Activated CD8-positive, alpha-beta memory T cell treated with anti-CD3 and anti-CD28 coated beads, Interleukin-2, amount 10 ng/mL, durations not matched to agents 7 days and 5 days (primary cell): ENCODE measurements at regions not wholly inside any gene's neighbourhood (a gene's known extent, or its start where the extent isn't known, plus 50 kb on each side); places are given as distances from the start of the nearest gene placed in this dataset.

Source experiments
- ATAC-seq: fragments of 150-1000 bp; cut with Tn5 transposase; one replicate; pipeline ENCODE4 v1.10.0; 2021; ENCODE audit warnings: moderate library complexity
- CTCF ChIA-PET: fragments of 350-600 bp; sonication (Branson Sonifier 250); formaldehyde crosslinking; loops from one replicate; lab custom pipeline; 2021; ENCODE audit warnings: antibody characterized with exemption; lab: Charles Lee
- DNase-seq: peaks from one replicate; pipeline ENCODE4 v3.0.0-alpha.2; 2020
- H3K27ac Mint-ChIP-seq: one replicate; pipeline ENCODE4 v1.8.0; 2021; ENCODE audit warnings: mild to moderate bottlenecking, mixed read lengths
- H3K27me3 Mint-ChIP-seq: one replicate; pipeline ENCODE4 v1.8.0; 2021; ENCODE audit warnings: mixed read lengths
- H3K36me3 Mint-ChIP-seq: one replicate; pipeline ENCODE4 v1.8.0; 2021; ENCODE audit warnings: mild to moderate bottlenecking, mixed read lengths
- H3K4me1 Mint-ChIP-seq: one replicate; pipeline ENCODE4 v1.8.0; 2021; ENCODE audit warnings: mixed read lengths
- H3K4me3 Mint-ChIP-seq: one replicate; pipeline ENCODE4 v1.8.0; 2021; ENCODE audit warnings: mild to moderate bottlenecking, moderate library complexity, mixed read lengths
- H3K9me3 Mint-ChIP-seq: one replicate; pipeline ENCODE4 v1.8.0; 2022; ENCODE audit warnings: low read depth, mixed read lengths

GRCh38 chr5:15447209-15447608 is 52.8 kb upstream of the FBXL7 start:
- DNase-seq (no peak), ATAC-seq (no peak)
- H3K9me3 Mint-ChIP-seq, result peaks cover 9% of the 10 kb centered on the region
- H3K4me3 Mint-ChIP-seq, result no peak overlapping the region
- no peak overlapping the region for H3K27ac Mint-ChIP-seq
- H3K36me3 Mint-ChIP-seq, result no peaks in the 10 kb centered on the region
- no peaks in the 10 kb centered on the region for H3K27me3 Mint-ChIP-seq
- no peaks in the 10 kb centered on the region for H3K4me1 Mint-ChIP-seq
- CTCF ChIA-PET, result no interaction called here

GRCh38 chr5:15446552-15446951 is 53.4 kb upstream of the FBXL7 start:
- DNase-seq, result no peak
- H3K27me3 Mint-ChIP-seq, result no peaks in the 10 kb centered on the region
- ATAC-seq, result no peak
- H3K9me3 Mint-ChIP-seq, result peaks cover 12% of the 10 kb centered on the region
- no peaks in the 10 kb centered on the region for H3K4me1 Mint-ChIP-seq
- CTCF ChIA-PET, result no interaction called here
- H3K4me3 Mint-ChIP-seq, result no peak overlapping the region
- no peaks in the 10 kb centered on the region for H3K36me3 Mint-ChIP-seq
- H3K27ac Mint-ChIP-seq, result no peak overlapping the region

GRCh38 chr5:15442193-15442570 is 57.8 kb upstream of the FBXL7 start:
- peaks cover 9% of the 10 kb centered on the region for H3K9me3 Mint-ChIP-seq
- DNase-seq (no peak), ATAC-seq (no peak)
- no peaks in the 10 kb centered on the region for H3K27me3 Mint-ChIP-seq
- no peak overlapping the region for H3K27ac Mint-ChIP-seq
- no peaks in the 10 kb centered on the region for H3K36me3 Mint-ChIP-seq
- CTCF ChIA-PET, result no interaction called here
- no peaks in the 10 kb centered on the region for H3K4me1 Mint-ChIP-seq
- no peak overlapping the region for H3K4me3 Mint-ChIP-seq

- CTCF ChIA-PET, result no interaction called here
- DNase-seq, result no peak
- H3K9me3 Mint-ChIP-seq, result peaks cover 9% of the 10 kb centered on the region
Observed at GRCh38 chr5:15441433-15442192, 58.4 kb upstream of the FBXL7 start.

GRCh38 chr5:15440434-15440833 is 59.5 kb upstream of the FBXL7 start:
- H3K27me3 Mint-ChIP-seq, result no peaks in the 10 kb centered on the region
- CTCF ChIA-PET, result no interaction called here
- no peaks in the 10 kb centered on the region for H3K4me1 Mint-ChIP-seq
- H3K9me3 Mint-ChIP-seq, result peaks cover 9% of the 10 kb centered on the region
- ATAC-seq, result no peak
- H3K36me3 Mint-ChIP-seq, result no peaks in the 10 kb centered on the region
- H3K27ac Mint-ChIP-seq, result no peak overlapping the region
- no peak overlapping the region for H3K4me3 Mint-ChIP-seq
- DNase-seq, result no peak

More at GRCh38 chr5:15441433-15442192, 58.4 kb upstream of the FBXL7 start:
- H3K4me3 Mint-ChIP-seq, result no peak overlapping the region
- H3K4me1 Mint-ChIP-seq, result no peaks in the 10 kb centered on the region
- H3K27me3 Mint-ChIP-seq, result no peaks in the 10 kb centered on the region
- no peak for ATAC-seq
- H3K27ac Mint-ChIP-seq, result no peak overlapping the region
- no peaks in the 10 kb centered on the region for H3K36me3 Mint-ChIP-seq

GRCh38 chr5:15439801-15440200 is 60.2 kb upstream of the FBXL7 start:
- Mint-ChIP-seq H3K4me3 (no peak overlapping the region), H3K9me3 (peaks cover 9% of the 10 kb centered on the region), H3K27ac (no peak overlapping the region), H3K4me1 (no peaks in the 10 kb centered on the region), H3K27me3 (no peaks in the 10 kb centered on the region), H3K36me3 (no peaks in the 10 kb centered on the region)
- DNase-seq, result no peak
- CTCF ChIA-PET, result no interaction called here
- ATAC-seq, result no peak

- DNase-seq (no peak), ATAC-seq (no peak)
- no peaks in the 10 kb centered on the region for H3K36me3 Mint-ChIP-seq
- CTCF ChIA-PET, result no interaction called here
- H3K27ac Mint-ChIP-seq, result no peak overlapping the region
- peaks cover 5% of the 10 kb centered on the region for H3K9me3 Mint-ChIP-seq
- H3K4me1 Mint-ChIP-seq, result no peaks in the 10 kb centered on the region
- H3K27me3 Mint-ChIP-seq, result no peaks in the 10 kb centered on the region
- no peak overlapping the region for H3K4me3 Mint-ChIP-seq
Observed at GRCh38 chr5:15433709-15434108, 66.3 kb upstream of the FBXL7 start.

GRCh38 chr5:15431923-15432322 is 68.1 kb upstream of the FBXL7 start:
- no peak for ATAC-seq
- DNase-seq, result no peak
- Mint-ChIP-seq H3K4me3 (no peak overlapping the region), H3K4me1 (no peaks in the 10 kb centered on the region), H3K36me3 (no peaks in the 10 kb centered on the region), H3K9me3 (peaks cover 5% of the 10 kb centered on the region), H3K27ac (no peak overlapping the region), H3K27me3 (no peaks in the 10 kb centered on the region)
- CTCF ChIA-PET, result no interaction called here

- no peak for DNase-seq
- Mint-ChIP-seq H3K4me1 (no peaks in the 10 kb centered on the region), H3K27ac (no peak overlapping the region), H3K27me3 (no peaks in the 10 kb centered on the region), H3K9me3 (no peaks in the 10 kb centered on the region), H3K36me3 (no peaks in the 10 kb centered on the region), H3K4me3 (no peak overlapping the region)
- no peak for ATAC-seq
- CTCF ChIA-PET, result no interaction called here
Observed at GRCh38 chr5:15425766-15426165, 74.2 kb upstream of the FBXL7 start.

GRCh38 chr5:15424769-15425168 is 75.2 kb upstream of the FBXL7 start:
- no peaks in the 10 kb centered on the region for H3K27me3 Mint-ChIP-seq
- no peak overlapping the region for H3K4me3 Mint-ChIP-seq

GRCh38 chr5:15421921-15422412 is 78.0 kb upstream of the FBXL7 start:
- no peaks in the 10 kb centered on the region for H3K4me1 Mint-ChIP-seq
- CTCF ChIA-PET, result no interaction called here
- no peaks in the 10 kb centered on the region for H3K36me3 Mint-ChIP-seq
- no peaks in the 10 kb centered on the region for H3K27me3 Mint-ChIP-seq
- DNase-seq, result no peak
- no peak for ATAC-seq
- no peak overlapping the region for H3K27ac Mint-ChIP-seq
- H3K9me3 Mint-ChIP-seq, result peaks cover 7% of the 10 kb centered on the region
- no peak overlapping the region for H3K4me3 Mint-ChIP-seq

More at GRCh38 chr5:15424769-15425168, 75.2 kb upstream of the FBXL7 start:
- no peak for DNase-seq
- Mint-ChIP-seq H3K27ac (no peak overlapping the region), H3K36me3 (no peaks in the 10 kb centered on the region), H3K9me3 (peaks cover 5% of the 10 kb centered on the region), H3K4me1 (no peaks in the 10 kb centered on the region)
- no peak for ATAC-seq
- CTCF ChIA-PET, result no interaction called here

- Mint-ChIP-seq H3K4me1 (no peaks in the 10 kb centered on the region), H3K27me3 (no peaks in the 10 kb centered on the region), H3K4me3 (no peak overlapping the region), H3K9me3 (peaks cover 7% of the 10 kb centered on the region), H3K27ac (no peak overlapping the region), H3K36me3 (no peaks in the 10 kb centered on the region)
- no peak for ATAC-seq
- DNase-seq, result no peak
- CTCF ChIA-PET, result no interaction called here
Observed at GRCh38 chr5:15421381-15421780, 78.6 kb upstream of the FBXL7 start.

GRCh38 chr5:15420201-15420600 is 79.8 kb upstream of the FBXL7 start:
- H3K27me3 Mint-ChIP-seq, result no peaks in the 10 kb centered on the region
- peaks cover 8% of the 10 kb centered on the region for H3K9me3 Mint-ChIP-seq
- ATAC-seq (no peak), DNase-seq (no peak)
- H3K27ac Mint-ChIP-seq, result no peak overlapping the region
- no peaks in the 10 kb centered on the region for H3K36me3 Mint-ChIP-seq
- CTCF ChIA-PET, result no interaction called here
- H3K4me3 Mint-ChIP-seq, result no peak overlapping the region
- H3K4me1 Mint-ChIP-seq, result no peaks in the 10 kb centered on the region

GRCh38 chr5:15417156-15417555 is 82.8 kb upstream of the FBXL7 start:
- peaks cover 18% of the 10 kb centered on the region for H3K9me3 Mint-ChIP-seq
- DNase-seq (no peak), ATAC-seq (no peak)
- no peak overlapping the region for H3K4me3 Mint-ChIP-seq
- CTCF ChIA-PET, result no interaction called here
- no peaks in the 10 kb centered on the region for H3K36me3 Mint-ChIP-seq
- no peaks in the 10 kb centered on the region for H3K4me1 Mint-ChIP-seq
- no peaks in the 10 kb centered on the region for H3K27me3 Mint-ChIP-seq
- no peak overlapping the region for H3K27ac Mint-ChIP-seq
